ENCODE measurements at regions not wholly inside any gene's neighbourhood (a gene's known extent, or its start where the extent isn't known, plus 50 kb on each side); places are given as distances from the start of the nearest gene placed in this dataset.

DNA sequence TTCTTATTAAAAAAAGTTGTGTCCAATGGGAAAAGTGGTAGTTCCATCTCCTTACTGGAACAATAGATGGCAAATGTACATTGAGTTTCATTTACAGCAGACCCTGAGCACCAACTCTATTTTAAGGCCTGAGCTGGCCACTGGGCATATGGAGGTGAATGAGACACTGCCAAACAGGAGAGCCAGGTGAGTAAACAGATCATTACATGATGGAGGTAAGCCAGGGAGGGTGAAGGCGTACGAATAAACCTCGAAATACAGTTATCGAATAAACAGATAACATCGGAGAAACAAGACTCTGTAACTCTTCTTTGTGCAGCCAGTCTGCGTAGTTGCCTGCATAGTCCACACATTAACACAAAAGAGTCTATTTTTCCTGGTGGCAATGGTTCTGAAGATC is 446.4 kb upstream of the KLF4 start:
- TF ChIP-seq POLR2AphosphoS5 (IDR thresholded peaks at IDR 0.05) (no peak), POLR2A (IDR thresholded peaks at IDR 0.05) (no peak), EP300 (IDR thresholded peaks at IDR 0.05) (no peak)
- TF ChIP-seq, protein P1, sequence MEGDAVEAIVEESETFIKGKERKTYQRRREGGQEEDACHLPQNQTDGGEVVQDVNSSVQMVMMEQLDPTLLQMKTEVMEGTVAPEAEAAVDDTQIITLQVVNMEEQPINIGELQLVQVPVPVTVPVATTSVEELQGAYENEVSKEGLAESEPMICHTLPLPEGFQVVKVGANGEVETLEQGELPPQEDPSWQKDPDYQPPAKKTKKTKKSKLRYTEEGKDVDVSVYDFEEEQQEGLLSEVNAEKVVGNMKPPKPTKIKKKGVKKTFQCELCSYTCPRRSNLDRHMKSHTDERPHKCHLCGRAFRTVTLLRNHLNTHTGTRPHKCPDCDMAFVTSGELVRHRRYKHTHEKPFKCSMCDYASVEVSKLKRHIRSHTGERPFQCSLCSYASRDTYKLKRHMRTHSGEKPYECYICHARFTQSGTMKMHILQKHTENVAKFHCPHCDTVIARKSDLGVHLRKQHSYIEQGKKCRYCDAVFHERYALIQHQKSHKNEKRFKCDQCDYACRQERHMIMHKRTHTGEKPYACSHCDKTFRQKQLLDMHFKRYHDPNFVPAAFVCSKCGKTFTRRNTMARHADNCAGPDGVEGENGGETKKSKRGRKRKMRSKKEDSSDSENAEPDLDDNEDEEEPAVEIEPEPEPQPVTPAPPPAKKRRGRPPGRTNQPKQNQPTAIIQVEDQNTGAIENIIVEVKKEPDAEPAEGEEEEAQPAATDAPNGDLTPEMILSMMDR (IDR thresholded peaks at IDR 0.05): no peak
- WGBS, 2 donors: 30 to 72% methylated on average over 6 of the region's 6 CpGs
- Histone ChIP-seq H3K4me3 (no peak overlapping the region), H3K9me3 (no peaks in the 10 kb centered on the region), H3K36me3 (no peaks in the 10 kb centered on the region), H3K4me1 (no peaks in the 10 kb centered on the region), H3K27ac (no peak overlapping the region), H3K27me3 (no peaks in the 10 kb centered on the region)
- intact Hi-C loops (cut with DNase I): no loop called here
- DNase-seq: no peak

DNA sequence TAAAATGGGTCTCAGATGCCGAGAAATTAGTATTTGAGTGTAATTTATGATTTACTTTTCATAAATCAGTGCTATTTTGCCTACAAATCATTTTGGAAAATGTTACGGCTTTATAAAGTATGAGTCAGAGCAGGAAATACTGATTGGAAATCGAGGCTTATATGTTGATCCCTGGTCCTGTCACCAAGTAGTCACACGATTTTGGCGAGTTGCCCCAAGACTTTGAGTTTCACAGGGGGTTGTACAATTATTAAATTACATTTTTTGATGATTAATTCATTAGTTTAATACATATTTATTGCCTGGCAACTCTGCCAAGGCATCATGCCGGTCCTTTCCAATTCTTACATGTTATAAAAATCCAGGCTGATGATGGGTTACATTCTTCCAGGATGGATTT is 443.9 kb upstream of the KLF4 start:
- no peak overlapping the region for H3K4me3 ChIP-seq
- WGBS, 2 donors: 80 to 86% methylated on average over 6 of the region's 6 CpGs
- H3K27me3 ChIP-seq: no peaks in the 10 kb centered on the region
- no peaks in the 10 kb centered on the region for H3K36me3 ChIP-seq
- intact Hi-C loops (cut with DNase I): no loop called here
- H3K4me1 ChIP-seq: no peaks in the 10 kb centered on the region
- no peak for DNase-seq
- H3K27ac ChIP-seq: no peak overlapping the region
- no peaks in the 10 kb centered on the region for H3K9me3 ChIP-seq
- TF ChIP-seq, protein P1 (IDR thresholded peaks at IDR 0.05): no peak
- no peak for TF ChIP-seq EP300 (IDR thresholded peaks at IDR 0.05)
- no peak for TF ChIP-seq POLR2A (IDR thresholded peaks at IDR 0.05)
- no peak for TF ChIP-seq POLR2AphosphoS5 (IDR thresholded peaks at IDR 0.05)

DNA sequence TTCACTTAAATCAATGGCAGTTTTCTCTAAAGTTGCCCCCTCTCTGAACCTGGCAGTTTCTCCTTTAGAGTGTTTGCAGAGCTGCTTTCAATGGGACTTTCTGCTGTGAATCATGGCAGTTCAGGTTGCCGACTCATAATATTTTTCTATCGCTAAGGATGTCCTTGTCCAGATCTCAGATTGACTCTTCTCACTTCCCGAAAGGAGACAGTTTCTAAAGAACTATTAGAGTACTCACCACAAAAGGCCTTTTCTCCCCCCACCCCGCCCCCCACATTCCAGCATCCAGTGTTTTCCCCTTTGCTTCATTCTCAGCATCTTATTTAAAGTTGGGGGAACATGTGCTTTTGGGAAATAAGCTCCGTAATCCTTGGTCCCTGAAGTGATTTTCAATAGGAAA is 443.5 kb upstream of the KLF4 start:
- no peaks in the 10 kb centered on the region for H3K36me3 ChIP-seq
- no peak for DNase-seq
- no peak for TF ChIP-seq POLR2AphosphoS5 (IDR thresholded peaks at IDR 0.05)
- TF ChIP-seq POLR2A (IDR thresholded peaks at IDR 0.05): no peak
- no peak for TF ChIP-seq EP300 (IDR thresholded peaks at IDR 0.05)
- TF ChIP-seq, protein P1 (IDR thresholded peaks at IDR 0.05): no peak
- intact Hi-C loops (cut with DNase I): no loop called here
- no peaks in the 10 kb centered on the region for H3K4me1 ChIP-seq
- H3K27me3 ChIP-seq: no peaks in the 10 kb centered on the region
- WGBS, 2 donors: 86 to 92% methylated on average over 5 of the region's 5 CpGs
- H3K9me3 ChIP-seq: no peaks in the 10 kb centered on the region
- no peak overlapping the region for H3K4me3 ChIP-seq
- H3K27ac ChIP-seq: no peak overlapping the region

DNA sequence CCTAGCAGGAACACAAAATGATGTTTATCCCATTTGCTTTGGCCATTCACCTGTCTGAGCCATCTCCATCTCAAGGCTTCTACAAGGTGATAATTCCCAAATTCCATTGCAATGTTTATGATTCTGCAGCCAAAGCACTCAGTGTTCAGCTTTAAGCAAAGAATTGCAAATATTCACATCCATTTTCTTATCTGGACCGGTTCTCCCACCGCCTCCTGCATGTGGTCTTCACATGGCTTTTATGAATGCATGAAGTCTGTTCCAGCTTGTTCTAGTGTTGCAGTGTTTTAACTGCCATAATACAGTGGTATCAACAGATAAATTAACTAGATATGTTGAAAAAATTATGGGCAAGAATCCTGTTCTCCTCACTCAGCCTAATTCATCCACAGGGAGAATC is 443.0 kb upstream of the KLF4 start:
- WGBS, 2 donors: 89 to 94% methylated on average over 2 of the region's 2 CpGs
- Histone ChIP-seq H3K9me3 (no peaks in the 10 kb centered on the region), H3K27me3 (no peaks in the 10 kb centered on the region), H3K36me3 (no peaks in the 10 kb centered on the region), H3K4me3 (no peak overlapping the region), H3K4me1 (no peaks in the 10 kb centered on the region), H3K27ac (no peak overlapping the region)
- intact Hi-C loops (cut with DNase I): no loop called here
- DNase-seq: no peak
- TF ChIP-seq EP300 (IDR thresholded peaks at IDR 0.05): no peak
- no peak for TF ChIP-seq POLR2AphosphoS5 (IDR thresholded peaks at IDR 0.05)
- TF ChIP-seq POLR2A (IDR thresholded peaks at IDR 0.05): no peak
- TF ChIP-seq, protein P1 (IDR thresholded peaks at IDR 0.05): no peak

DNA sequence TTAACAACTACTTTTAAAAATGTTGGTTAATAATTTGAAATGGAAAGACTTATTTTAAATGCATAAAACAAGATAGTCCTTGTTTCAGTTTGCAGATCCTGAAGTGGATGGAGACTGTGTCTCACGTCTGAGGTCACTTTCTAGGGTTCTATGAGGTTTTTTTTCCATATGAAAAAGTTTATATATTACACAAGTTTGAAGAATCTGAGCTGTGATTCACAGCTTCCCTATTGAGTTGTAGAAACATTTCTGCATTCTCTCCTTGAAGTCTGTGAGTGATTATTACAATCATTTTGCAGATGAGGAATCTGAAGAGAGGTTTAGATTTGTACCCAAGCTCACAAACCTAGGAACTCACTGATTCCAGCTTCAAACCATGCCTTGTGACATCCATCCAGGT is 442.5 kb upstream of the KLF4 start:
- Histone ChIP-seq H3K27ac (no peak overlapping the region), H3K36me3 (no peaks in the 10 kb centered on the region), H3K4me3 (no peak overlapping the region), H3K27me3 (no peaks in the 10 kb centered on the region), H3K4me1 (no peaks in the 10 kb centered on the region), H3K9me3 (no peaks in the 10 kb centered on the region)
- intact Hi-C loops (cut with DNase I): no loop called here
- DNase-seq: no peak
- no peak for TF ChIP-seq EP300 (IDR thresholded peaks at IDR 0.05)
- TF ChIP-seq POLR2A (IDR thresholded peaks at IDR 0.05): no peak
- TF ChIP-seq, protein P1 (IDR thresholded peaks at IDR 0.05): no peak
- no peak for TF ChIP-seq POLR2AphosphoS5 (IDR thresholded peaks at IDR 0.05)
- 61 to 67% methylated on average over 1 of the region's 1 CpG for WGBS, 2 donors
